ENCODE measurements at regions not wholly inside any gene's neighbourhood (a gene's known extent, or its start where the extent isn't known, plus 50 kb on each side); places are given as distances from the start of the nearest gene placed in this dataset. TPM values are rescaled to one million over a fixed set of nuclear protein-coding genes. Genes with fewer than 3 reads are reported as not detected.

DNA sequence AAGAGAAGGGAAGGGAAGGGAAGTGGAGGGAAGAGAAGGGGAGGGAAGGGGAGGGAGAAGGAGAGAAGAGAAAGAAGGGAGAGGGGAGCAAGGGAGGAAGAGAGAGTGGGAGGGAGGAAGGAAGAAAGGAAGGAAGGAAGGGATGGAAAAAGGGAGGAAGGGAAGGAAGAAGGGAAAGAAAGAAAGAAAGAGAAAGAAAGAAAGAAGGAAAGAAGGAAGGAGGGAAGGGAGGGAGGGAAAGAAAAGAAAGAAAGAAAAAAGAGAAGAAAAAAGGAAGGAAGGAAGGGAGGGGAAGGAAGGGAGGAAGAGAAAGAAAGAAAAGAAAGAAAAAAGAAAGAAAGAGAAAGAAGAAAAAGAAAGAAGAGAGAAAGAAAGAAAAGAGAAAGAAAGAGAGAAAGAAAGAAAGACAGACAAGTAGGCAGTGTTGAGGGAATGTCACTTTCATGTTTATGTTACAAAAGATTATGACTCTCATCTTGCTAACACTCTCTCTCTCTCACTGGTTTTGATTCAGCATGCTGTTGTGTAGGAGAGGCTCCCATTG lies 58.0 kb upstream of the ZNF804A start:
- Histone ChIP-seq H3K27ac (ENCODE audit: low read depth, low read length) (no peak overlapping the region), H3K4me3 (ENCODE audit: low read depth, low read length) (no peak overlapping the region), H3K27me3 (ENCODE audit: control insufficient read depth, insufficient read depth, low read length) (no peaks in the 10 kb centered on the region), H3K9me3 (ENCODE audit: control insufficient read depth, insufficient read depth, low read length) (no peaks in the 10 kb centered on the region)
- TF ChIP-seq, protein P1, sequence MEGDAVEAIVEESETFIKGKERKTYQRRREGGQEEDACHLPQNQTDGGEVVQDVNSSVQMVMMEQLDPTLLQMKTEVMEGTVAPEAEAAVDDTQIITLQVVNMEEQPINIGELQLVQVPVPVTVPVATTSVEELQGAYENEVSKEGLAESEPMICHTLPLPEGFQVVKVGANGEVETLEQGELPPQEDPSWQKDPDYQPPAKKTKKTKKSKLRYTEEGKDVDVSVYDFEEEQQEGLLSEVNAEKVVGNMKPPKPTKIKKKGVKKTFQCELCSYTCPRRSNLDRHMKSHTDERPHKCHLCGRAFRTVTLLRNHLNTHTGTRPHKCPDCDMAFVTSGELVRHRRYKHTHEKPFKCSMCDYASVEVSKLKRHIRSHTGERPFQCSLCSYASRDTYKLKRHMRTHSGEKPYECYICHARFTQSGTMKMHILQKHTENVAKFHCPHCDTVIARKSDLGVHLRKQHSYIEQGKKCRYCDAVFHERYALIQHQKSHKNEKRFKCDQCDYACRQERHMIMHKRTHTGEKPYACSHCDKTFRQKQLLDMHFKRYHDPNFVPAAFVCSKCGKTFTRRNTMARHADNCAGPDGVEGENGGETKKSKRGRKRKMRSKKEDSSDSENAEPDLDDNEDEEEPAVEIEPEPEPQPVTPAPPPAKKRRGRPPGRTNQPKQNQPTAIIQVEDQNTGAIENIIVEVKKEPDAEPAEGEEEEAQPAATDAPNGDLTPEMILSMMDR (IDR thresholded peaks at IDR 0.05; ENCODE audit: low read depth, low read length): no peak
- DNase-seq (ENCODE audit: low read depth, low spot score): no peak
- POLR2A ChIA-PET: no interaction called here
- CTCF ChIA-PET: no interaction called here

- H3K9me3 ChIP-seq (ENCODE audit: control insufficient read depth, insufficient read depth, low read length): no peaks in the 10 kb centered on the region
- no peaks in the 10 kb centered on the region for H3K27me3 ChIP-seq (ENCODE audit: control insufficient read depth, insufficient read depth, low read length)
- H3K4me3 ChIP-seq (ENCODE audit: low read depth, low read length): no peak overlapping the region
- TF ChIP-seq, protein P1 (IDR thresholded peaks at IDR 0.05; ENCODE audit: low read depth, low read length): no peak
- ChIA-PET CTCF (no interaction called here), POLR2A (no interaction called here)
- H3K27ac ChIP-seq (ENCODE audit: low read depth, low read length): no peak overlapping the region
- no peak for DNase-seq (ENCODE audit: low read depth, low spot score)
Measured at GRCh38 chr2:184541591-184541990, 56.7 kb upstream of the ZNF804A start.

DNA sequence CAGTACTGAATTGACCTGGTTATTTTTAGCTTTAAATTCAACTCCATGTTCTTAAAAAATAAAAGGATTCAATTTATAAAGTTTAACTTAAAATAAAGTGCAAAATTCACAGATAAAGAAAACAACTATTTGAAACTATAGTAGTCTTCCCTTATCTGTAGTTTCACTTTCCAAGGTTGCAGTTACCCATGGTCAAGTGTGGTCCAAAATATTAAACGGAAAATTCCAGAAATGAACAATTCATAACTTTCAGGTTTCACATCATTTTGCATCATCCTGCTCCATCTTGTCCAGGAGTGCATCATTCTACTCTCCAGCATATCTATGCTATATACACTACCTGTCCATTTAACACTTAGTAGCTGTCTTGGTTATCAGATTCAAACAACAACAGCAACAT lies 54.5 kb upstream of the ZNF804A start:
- TF ChIP-seq, protein P1 (IDR thresholded peaks at IDR 0.05; ENCODE audit: low read depth, low read length): no peak
- POLR2A ChIA-PET: no interaction called here

More for the DNA sequence above, 54.5 kb upstream of the ZNF804A start:
- Histone ChIP-seq H3K4me3 (ENCODE audit: low read depth, low read length) (no peak overlapping the region), H3K27ac (ENCODE audit: low read depth, low read length) (no peak overlapping the region), H3K9me3 (ENCODE audit: control insufficient read depth, insufficient read depth, low read length) (no peaks in the 10 kb centered on the region), H3K27me3 (ENCODE audit: control insufficient read depth, insufficient read depth, low read length) (no peaks in the 10 kb centered on the region)
- no peak for DNase-seq (ENCODE audit: low read depth, low spot score)
- CTCF ChIA-PET: no interaction called here

Small RNA genes lying in the stretch of these regions (small RNA-seq; reads per million reads assigned to genes)
- not detected for gene MIR548AE1 (ENCODE audit: insufficient read length, low read depth)
